ENCODE measurements at regions not wholly inside any gene's neighbourhood (a gene's known extent, or its start where the extent isn't known, plus 50 kb on each side); places are given as distances from the start of the nearest gene placed in this dataset.

GRCh38 chr13:50598338-50598737 lies 245.2 kb downstream of the DLEU7 start:
- TF ChIP-seq CTCF (IDR thresholded peaks at IDR 0.05) (no peak), POLR2AphosphoS5 (IDR thresholded peaks at IDR 0.05) (no peak), POLR2A (IDR thresholded peaks at IDR 0.05) (no peak)
